GM21737 (cell line): ENCODE measurements at regions not wholly inside any gene's neighbourhood (a gene's known extent, or its start where the extent isn't known, plus 50 kb on each side); places are given as distances from the start of the nearest gene placed in this dataset.

Experiments used
- ATAC-seq: cut with Tn5 transposase; IDR thresholded peaks from one replicate; pipeline ENCODE4 v1.9.1; 2021; ENCODE audit warnings: mild to moderate bottlenecking, moderate library complexity; ENCODE audit not compliant: unreplicated experiment

DNA sequence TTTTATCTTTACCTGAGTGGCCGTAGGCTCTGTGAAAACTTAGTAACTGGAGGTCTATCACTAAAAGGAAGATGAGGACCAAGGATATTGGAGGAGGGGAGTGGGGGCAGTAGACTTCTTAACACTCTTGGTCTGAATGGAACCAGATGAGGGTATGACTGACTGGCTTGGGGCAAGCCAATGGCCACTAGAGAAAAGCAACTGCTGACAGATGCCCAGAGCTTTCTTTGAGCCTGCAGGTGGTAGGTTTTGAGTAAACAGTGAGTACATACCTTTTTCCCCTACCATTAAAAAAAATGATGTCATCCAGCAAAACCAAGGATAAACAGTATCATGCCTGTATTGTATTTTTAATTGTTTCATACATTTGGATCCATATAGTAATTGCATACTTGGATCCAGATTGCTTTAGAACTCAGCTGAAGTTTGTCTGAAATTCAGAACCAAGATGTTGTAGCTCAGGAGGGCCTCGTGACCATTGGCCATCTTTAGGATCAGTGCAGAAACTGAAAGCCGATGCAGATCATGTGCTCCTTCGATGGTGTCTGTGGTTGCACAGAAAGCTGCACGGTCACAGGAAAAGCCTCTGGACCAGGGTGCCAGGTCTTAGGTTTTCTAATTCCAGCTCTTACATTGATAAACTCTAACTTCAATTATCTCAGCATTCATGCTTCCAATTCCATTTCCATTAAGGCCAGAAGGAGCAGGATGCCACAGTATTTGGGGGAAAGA lies 131.0 kb downstream of the PDGFRA start:
- ATAC-seq = no peak

DNA sequence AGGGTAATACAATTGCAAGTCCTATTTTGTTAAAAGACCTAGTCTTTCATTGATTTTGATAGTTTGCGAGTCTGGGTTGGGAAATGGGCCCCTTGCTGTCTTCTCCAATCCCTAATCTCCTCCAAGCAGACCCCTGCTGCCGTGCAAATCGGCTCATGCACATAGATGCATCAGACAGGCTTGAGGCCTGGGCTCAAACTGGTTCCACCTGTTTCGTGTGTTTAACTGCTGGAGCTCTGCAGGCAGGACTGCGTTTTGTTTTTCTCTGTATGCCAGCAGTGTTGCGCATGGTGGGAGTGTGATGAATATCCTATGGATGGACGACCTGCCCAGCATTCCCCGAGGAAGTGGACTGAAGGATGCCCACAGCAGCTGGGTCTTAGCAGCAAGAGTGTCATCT lies 133.9 kb downstream of the PDGFRA start:
- ATAC-seq = no peak

DNA sequence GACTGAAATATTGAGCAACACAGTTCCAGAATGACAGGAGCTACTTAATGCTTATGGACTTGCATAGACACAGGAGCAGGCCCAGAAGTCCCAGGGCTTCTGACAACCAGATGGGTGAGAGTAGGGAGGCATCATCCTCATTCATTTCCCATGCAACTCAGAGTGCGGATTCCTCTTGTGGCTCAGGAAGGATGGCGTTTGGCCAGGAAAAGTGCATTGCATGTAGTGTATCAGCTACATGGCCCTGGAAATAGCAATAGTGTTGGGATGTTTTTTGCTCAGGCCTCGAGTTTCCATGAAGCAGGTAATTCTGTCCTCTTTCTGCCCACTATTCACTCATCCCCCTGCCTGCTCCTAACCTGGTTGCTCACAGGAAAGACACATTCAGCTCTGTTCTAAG lies 136.6 kb downstream of the PDGFRA start:
- ATAC-seq = no peak

DNA sequence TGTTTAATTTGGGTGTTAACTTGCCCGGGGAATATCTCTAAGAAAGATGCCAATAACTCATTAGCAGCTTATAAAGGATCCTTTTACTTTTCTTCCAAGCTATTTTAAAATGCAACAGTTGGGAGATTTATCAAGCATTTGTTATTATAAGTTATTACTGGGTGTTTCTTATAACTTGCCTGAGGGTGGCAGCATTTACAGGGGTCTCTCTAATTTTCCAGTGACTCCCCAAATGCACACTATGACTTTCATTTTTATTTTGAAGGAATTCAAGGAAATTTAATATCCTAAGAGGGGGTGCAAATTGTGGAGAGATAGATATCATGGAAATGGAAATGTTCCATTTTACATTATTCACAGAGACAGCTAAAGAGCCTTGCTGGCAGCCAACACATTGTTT lies 138.0 kb downstream of the PDGFRA start:
- no peak for ATAC-seq

DNA sequence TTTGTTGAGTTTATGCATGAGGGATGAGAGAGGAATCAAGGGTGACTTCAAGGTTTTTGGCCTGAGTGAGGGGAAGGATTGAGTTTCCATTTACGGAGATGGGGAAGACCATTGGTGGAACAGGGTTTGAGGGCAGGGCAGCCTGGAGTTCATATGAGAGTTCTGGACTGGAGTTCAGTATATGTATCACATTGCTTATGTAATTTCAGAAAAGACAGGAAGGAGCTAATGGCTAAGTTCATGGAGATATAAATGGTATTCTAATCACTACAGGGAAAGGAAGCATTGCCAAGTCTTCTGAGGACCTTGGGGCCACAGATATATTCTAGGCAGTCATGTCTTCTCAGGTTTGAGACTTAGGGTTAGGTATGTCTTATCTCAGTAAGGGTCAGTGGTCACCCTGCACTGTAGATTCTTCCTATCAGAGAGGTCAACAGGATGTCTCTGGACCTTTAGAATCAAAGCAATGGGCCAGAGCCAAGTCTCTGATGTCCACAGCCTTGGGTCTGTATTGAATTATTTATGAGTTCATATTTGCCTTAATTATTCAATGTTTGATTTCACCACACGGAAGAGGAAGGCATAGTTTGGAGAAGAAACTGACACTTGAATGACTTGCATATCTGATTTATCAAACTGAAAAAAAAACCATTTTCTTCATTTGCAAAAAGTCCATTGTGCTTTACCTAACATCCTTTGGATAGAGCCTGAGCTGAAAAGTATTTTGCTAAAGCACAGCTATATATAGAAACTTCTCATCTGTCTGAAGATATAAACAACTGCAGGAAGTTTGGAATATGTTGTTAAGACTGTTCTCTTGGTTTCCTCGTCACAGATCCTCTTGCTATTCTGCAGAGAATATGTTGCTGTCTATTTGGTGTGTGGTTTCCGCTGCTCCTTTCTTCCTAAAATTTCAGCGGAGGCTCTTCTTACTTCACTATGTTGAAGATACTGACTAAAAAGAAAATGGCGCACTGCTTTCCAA lies 139.5 kb downstream of the PDGFRA start:
- no peak for ATAC-seq

DNA sequence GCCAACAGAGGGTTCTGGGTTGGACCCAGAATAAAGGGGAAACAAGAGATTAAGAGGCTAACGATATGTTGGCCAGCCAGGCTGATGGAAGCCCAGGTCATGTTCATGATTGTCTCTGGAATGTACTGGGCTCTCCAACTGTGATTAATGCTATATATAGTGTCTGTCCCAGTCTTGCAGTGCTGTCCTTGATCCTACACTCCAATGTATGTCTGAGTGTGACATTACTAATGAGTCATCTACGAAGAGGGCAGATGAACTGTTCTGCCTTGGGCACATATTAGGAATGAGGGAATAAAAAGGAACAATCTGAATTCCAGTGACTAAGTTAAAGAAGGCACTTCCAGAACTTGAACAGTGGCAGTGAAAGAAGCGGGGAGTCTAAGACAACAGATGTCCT lies 142.1 kb downstream of the PDGFRA start:
- no peak for ATAC-seq

DNA sequence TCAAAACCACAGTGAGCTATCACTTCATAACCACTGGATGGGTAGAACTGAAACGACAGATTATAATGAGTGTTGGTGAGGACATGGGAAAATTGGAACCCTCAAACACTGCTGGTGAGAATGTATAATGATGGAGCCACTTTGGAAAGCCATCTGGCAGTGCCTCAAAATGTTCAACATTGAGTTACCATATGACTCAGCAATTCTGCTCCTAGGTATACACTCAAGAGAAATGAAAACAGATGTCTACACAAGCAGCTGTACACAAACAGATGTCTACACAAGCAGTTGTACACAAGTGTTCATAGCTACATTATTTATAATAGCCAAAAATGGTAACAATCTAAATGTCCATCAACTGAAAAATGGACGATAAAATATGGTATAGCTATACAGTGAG lies 143.9 kb downstream of the PDGFRA start:
- ATAC-seq = no peak

DNA sequence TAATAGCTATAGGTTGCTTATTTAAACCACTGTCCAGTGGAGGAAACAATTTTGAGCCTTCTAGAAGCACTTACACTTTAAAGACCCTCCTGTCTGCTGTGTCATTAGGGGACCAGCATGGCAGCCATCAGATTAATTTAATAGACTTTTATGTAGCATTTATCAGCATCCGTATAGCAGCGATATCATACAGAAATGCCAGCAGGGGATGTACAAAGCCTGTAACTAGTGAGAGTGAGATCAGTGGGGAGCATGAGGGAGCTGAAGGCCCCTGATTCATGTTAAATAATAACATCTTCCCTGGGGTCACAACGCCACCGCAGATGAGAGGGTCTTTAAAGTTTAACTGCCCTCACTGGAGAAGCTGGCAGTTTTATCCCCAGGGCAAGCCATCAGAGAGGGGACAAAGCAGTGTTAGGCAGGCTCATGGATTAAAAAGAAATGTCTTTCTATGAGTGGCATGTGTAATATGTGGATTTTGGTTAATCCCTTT lies 144.7 kb downstream of the PDGFRA start:
- ATAC-seq = no peak

DNA sequence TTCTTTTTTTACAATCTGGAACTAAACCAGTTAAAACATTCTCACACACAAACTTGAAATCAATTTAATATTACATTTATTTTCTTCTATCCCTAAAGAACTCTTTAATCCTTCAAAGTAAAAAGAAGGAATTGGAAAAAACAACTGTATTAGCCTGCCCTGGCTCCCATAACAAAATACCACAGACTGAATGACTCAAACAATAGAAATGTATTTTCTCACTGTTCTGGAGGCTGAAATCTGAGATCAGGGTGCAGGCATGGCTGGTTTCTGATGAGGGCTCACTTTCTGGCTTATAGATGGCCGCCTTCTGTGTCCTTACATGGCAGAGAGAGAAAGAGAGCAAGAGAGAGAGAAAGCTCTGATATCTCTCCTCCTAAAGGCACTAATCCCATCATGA lies 149.4 kb downstream of the PDGFRA start:
- no peak for ATAC-seq

DNA sequence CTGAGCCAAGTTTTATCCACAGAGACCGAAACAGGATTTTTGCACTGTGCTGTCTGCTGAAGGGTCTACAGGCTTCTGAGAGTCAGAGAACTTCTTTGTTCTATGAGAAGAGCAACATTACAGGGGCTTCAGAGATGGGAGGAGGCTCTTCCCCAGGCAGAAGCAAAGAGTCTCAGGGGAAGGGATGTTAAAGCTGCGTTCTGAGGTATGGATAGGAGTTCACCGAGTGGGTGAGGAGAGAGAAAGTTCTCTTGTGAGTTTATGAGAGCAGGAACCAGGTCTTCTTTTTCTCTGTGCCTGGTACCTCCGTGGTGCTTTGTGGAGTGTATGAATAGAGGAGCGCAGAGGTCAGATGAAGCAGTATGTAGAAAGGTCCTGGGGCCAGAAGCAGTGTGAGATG lies 155.1 kb downstream of the PDGFRA start:
- no peak for ATAC-seq

DNA sequence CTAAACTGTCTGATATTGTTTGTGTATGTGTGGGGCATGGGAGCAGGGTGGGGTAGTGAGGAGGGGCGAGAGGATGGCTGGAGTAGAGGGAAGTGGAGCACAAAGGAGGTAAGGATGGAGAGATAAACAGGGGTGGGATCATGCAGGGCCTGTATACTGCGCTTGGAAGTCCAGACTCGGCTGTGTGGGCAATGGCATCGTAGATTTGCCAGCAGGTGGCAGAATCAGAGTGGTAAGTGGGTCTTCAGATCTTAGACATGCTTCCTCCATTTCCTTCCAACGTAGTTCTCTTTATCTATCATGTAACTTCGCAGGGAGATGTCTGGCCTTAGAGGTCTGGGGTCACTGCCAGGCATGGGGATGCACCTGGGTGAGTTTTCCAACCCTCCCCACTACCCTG lies 155.5 kb downstream of the PDGFRA start:
- ATAC-seq = no peak

DNA sequence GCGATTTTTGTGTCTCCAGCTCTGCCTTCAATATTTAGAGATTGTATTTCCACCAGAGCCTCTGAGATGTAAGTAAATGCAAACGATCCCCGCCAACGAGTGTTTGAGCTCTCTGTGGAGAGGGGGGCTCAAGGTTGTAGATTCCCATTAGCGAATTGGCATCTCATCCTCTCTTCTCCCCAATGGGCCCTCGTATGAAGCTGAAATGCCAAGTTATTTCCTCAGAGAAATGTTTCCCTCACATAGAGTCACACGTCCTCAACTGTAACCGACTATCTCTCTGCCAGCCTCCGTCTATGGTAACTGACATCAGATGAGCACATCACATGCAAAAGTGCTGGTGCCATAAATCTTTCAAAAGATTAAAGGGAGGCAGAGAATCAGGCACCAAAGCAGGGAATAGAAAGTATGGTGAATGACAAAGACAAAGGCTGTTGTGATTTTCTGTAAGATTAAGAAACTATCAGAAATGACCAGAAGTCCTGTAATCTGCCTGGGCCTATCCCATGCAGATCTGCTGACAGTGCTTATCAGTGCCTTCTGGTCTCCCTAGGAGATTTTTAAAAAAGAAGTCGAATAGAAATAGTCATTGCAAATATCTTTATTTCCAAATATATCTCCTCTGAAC lies 157.1 kb downstream of the PDGFRA start:
- no peak for ATAC-seq

DNA sequence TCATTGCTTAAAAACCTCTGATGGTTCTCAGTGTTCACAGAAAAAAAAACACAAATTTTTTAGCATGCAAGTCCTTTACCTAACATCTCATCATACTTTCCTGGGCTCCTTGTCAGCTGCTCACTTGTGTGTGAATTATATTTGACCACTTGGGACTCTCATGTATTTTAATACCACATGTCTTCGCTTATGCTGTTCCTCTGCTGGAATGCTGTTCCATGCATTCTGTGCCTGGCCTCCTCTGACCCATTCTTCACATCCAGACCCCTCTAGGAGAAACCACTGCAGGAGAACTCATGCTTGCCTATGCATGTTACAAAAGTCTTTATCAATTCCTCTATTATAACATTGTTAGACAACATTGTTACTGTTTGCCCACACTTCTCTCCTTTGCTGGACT lies 157.6 kb downstream of the PDGFRA start:
- ATAC-seq = no peak

DNA sequence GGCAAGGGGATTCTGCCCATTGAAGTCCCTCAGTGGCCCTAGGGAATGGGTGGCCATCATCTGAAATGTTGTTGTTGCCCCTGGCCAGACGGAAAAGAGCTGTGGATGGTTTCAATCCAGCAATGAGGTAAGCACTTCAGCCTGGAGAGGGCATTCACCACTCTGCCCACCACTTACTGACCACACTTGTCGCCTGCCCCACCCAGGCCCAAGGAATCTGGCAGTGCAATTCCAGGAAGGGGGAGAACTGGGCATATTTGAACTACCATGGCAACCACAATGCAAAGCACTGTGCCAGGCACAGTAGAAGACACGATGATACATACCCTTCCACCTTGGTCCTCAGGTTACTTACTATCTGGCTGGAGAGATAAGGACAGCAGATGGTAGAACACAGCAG lies 161.6 kb downstream of the PDGFRA start:
- ATAC-seq = no peak

DNA sequence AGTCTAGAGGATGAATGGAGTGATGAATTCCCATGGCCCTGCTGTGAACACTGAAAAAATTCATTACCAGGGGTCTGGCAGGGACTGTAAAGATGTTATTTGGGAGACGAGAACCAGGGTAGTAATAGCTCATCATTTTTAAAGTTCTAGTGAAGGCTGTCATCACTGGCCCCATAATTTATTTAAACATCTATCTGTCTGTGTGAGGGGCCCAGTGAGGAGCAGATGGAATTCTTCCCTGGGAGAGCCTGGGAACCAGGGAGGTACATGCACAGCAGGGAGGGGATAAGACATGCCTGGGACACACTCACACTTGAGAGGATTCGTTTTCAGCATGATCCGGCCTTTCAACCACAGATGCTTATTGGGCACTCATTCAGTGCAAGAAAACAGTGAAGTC lies 162.0 kb downstream of the PDGFRA start:
- no peak for ATAC-seq

DNA sequence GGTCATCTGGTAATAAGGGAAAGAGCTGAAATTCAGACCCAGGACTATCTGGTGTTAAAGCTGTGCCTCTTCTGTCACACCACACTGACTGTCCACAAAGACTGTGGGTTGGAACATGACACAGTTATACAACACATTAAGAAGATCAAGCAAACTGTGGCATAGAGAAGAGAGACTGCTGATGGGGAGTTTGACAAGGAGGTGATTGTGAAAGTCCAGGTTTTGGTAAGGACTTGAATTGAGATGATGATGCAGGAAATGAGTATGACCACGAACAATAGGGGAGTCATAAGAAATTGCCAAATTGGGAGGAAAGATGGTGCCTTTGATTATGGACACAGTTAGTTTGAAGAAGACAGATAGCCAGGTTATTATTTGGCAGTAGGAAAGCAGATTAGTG lies 163.4 kb downstream of the PDGFRA start:
- no peak for ATAC-seq

DNA sequence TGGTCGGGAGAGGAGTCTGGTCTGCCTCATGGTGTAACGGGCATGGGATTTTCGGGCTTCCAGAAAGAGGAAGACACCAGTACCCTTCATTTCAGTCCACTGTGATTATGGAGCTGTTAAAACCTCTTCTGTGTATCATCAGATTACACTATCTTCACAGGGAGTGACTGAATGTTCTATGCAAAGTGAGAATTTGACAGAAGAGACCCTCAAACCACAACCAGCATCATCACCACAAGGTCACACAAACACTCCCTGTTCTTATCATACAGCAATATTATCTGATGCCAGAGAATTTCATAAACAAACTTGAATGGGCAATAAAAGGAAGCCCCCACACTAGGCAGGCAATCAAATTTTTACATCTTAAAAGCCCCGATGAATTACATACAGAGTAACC lies 164.2 kb downstream of the PDGFRA start:
- no peak for ATAC-seq

DNA sequence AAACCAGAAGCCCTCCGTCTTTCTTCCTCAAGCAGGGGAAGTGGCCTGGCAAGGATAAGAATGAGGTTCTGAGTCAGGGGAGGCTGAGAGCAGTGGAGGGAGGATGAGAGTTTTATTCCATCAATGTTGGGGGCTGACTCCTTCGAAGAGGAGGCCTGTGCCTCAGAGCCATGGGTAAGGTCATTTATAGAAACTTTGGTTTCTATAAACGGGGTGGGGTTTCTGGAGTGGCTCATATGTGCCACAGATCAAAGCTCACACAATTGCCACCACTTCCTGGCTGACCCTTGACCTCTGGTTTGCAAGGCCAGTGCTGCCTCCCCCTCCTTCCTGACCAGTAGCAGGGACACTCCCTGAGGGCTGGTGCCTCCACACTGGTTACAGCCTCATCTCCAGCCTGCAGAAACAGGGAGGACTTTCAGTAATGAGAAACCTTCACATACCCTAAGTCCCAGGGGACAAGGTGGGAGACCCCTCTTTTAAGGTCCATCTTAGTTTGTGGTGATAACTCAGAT lies 166.0 kb downstream of the PDGFRA start:
- ATAC-seq = no peak

DNA sequence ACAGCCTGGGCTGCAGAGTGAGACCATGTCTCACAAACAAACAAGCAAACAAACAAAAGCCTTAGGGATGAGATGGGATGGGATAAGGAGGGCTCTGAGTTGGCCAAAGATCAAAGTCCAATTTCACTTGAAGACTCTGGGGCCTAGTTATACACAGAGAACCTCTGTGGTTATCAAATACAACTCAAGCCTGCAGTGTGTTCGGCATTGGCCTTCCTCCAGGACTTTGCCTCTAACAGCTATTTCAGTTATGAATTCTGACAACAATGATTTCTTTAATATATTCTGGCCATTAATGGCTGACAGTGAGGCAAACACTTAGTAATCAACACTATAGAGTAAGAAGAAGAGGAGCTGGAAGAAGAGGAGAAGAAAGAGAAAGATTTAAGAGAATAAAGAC lies 171.1 kb downstream of the PDGFRA start:
- ATAC-seq = no peak

DNA sequence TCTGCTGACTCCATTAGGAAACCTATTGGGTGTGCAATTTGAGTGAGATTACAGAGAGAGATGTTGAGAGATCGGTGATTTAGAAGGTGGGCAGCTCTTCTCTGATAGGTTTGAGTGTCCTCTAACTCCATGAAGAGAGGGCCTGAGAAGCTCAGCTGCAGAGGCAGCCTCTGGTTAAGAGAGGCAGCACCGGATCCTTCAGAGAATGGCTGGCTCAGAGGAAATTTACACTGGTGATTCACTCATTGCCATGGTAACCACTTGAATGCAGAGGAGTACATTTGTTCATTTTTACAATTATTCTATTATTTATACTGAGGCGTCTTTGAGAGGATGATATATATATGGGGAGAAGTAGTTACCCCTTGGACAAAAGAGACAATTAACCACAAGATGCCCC lies 171.7 kb downstream of the PDGFRA start:
- ATAC-seq = no peak

DNA sequence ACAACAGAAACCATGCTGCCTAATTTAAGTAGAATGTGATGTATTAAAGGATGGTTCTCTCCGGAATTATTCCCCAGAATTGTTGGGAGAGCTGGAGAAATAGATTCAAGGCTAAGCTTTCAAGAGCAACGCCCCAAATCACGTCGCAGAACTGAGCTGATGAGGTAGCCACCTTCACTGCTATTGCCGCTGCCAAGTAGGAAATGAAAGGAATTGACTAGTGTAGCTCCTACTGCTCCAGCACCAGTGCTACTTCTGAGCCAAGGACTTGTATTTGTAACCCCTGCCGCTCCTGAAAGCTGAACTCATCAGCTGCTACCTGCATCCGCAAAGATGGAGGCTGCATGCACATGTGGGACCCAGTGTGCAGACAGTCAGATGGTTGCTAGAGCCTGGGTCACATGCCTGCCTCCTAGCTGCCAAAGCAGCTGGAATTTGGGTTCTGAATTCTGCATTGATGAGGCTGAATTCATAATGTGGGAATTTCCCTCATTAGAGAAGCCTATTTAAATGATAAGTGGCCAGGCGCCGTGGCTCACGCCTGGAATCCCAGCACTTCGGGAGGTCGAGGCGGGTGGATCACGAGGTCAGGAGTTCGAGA lies 173.9 kb downstream of the PDGFRA start:
- ATAC-seq = no peak
